Hematopoietic multipotent progenitor cell treated with erythropoietin and hydrocortisone succinate and interleukin-3 and kit ligand, for 4 days (in vitro differentiated cells): ENCODE measurements at regions not wholly inside any gene's neighbourhood (a gene's known extent, or its start where the extent isn't known, plus 50 kb on each side); places are given as distances from the start of the nearest gene placed in this dataset.
A peak's percentile ranks its signal among the peaks of the same experiment; 100 is the strongest.

Experiments
- DNase-seq: peaks from one replicate; pipeline ENCODE4 v3.0.0-alpha.2; 2015

DNA sequence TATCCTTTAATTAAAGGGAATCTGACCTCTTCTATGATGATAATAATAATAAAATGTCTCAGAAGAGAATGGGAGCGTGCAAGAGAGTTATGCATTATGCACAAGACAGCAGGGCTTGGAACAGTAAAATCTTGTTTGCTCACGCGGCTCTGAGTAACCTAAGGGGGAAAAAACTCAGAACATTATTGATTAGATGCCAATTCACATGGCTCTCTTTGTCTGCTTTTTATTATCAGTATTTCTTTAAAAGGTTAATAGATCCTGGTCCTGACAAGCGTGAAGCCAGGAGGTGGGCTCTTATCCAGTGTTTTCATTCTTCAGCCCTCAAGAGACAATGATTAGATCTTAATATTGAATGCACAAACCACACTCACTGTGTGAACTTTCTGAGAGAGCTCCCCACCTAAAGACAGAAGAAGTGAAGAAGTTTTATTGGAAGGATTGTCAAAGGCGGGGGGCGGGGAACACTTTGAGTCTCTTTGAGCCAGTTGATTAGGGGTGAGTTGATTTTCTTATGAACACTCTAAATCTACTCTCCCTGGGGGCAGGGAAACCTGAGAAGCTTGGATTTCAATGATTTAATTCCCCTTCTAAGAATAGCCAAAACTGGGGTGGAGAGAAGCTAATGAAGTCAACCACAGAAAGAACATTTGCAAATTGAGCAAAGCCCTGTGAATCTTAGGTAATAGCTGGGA is 127.5 kb upstream of the CTAGE1 start:
- no peak for DNase-seq

DNA sequence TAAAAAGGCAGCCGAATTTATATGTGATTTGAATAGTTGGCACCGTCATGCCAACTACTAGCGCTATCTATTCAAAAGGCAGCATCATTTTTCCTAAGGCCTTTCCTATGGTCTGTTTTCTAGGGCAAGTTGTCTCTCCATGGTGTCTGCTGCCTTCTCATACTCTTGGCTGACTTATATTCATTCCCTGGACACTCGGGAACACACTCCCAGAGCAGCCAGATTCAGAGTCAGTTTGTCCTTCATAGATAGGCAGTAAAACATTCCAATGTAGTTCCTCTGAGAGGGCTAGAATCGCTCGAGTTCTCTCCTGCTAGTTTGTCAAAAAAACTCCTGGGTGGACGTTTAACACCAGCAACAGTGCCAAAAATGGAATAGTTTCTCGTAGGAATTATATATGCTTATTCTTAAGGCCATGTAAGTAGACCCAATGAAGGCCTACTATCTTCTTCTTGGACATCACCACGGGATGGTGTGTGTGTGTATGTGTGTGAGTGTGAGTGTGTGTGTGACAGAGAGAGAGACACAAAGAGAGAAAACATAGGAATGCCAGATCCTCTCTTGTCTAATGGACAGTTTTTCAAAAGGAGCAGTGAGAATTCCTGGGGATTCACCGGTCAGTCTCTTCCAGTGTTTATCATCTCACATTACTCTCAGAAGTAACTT is 129.3 kb upstream of the CTAGE1 start:
- DNase-seq = no peak

DNA sequence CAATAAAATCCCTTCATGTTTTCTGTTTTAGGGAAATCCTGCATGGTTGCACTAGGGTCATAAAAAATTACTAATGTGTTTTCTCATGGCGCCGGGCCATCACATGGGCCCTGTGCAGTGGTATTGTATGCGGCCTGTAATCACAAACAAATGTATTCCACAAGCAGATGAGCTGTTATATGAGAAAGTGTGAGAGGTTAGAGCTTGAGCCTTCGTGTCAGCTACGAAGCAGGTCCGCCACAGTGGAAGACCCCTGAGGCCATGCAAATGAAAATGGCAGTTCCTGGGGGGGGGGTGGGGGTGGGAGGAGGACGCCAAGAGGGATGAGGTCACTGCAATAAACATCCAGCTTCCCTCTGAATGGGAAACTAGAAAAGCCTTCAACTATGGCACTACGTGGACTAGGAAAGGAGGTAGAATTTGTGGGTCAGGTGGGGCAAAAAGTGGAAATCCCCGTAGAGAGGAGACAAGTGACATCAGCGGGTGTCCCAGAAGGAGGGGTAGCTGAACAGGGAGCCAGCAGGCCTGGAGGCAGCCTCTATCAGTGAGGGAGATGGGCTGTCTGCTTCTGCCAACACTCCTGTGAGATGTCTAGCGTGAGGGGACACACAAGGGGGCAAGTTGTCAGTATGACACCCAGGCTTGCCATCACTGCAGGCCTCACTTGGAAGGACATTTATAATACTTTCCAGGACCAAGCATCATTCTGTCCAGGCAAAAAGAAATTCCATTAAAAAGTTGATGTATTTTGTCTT is 130.3 kb upstream of the CTAGE1 start:
- no peak for DNase-seq

DNA sequence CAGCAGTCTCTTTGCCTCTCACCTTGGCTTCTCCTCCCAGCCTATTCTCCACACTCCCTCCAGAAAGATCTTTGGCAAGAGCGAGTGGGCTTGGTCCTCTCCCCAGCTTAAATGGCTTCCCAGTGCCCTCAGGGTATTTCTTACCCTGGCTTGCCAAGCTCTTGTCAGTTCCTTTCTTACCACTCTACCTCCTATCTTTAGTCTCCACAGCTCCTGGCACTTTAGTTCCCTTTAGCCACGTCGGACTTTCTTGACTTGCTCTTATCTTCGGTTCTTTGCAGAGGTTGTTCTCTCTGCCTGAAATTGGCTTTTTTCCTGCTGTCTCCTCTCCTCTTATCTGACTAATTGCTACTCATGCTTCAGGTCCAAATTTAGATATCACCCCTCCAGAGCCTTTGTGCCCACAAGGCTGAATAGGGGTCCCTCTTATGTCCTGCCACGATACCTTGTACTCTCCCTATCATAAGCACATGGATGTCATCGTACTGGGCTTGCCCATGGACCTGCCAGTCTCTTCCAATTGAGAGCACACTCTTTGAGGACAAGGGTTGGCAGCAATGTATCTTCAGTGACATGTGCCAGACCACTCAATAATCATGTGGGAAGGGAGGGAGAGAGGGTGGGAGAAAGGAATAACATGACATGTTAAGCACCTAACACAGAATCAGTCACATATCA is 131.7 kb upstream of the CTAGE1 start:
- no peak for DNase-seq

DNA sequence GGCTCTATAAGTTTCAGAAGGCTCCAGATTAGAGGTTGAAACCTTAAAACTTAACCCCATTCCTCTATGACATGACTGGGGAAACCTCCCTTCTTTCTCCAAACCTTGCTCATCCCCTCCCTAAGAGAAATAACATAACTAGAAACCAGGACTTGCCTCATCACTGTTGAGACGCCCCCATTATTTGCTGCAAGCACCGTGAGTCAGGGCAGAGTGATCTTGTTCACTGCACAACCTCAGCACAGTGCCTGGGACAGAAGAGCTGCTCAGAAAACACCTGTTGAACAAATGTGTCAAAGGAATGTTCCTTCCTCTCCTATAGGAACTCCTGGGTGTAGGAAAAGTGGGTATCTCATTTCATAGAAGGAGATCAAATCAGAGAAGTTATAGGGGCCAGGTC is 132.7 kb upstream of the CTAGE1 start:
- DNase-seq = no peak

DNA sequence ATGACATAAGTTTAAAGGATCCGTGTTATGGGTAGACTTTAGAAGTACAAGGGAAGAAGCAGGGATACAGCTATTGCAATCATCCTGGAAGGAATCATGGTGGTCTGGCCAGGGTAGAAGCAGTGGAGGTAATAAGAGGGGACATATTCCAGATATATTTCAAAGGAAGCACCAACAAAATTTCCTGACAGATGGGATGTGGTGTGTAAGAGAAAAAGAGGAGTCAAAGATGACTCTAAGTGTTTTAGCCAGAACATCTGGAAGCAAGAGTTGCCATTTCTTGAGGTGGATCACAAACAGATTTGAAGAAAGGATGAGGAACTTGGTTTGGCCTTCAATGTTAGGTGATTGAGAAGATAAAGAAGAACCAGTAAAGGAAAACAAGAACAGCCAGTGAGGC is 133.1 kb upstream of the CTAGE1 start:
- DNase-seq = no peak

DNA sequence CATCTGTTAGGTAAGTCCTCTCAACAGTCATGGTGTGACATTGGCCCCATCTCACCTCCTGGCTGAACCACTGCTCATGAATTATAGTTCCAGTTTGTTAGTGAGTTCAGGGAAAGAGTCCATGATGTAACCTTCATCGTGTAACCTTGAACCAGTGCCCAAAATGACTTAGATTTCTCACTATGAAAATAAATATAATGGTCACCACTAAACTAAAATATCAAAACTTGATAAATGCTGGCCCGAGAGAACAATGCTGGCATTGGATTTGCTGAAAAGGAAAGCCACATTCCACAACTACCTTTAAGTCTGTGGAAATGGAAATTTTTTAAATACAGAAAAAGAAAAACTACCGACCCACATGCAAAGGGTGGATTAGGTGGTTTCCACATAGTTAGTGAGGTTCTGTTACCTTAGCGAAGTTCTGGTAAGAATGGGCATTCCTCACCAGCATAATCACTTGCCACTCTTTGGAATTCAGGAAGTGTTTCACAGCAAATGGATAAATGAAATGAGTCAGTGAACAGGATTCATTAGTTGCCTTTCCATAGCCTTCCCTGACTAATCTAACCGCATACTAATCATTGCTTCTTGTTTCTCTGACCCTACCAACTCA is 133.9 kb upstream of the CTAGE1 start:
- DNase-seq = no peak

DNA sequence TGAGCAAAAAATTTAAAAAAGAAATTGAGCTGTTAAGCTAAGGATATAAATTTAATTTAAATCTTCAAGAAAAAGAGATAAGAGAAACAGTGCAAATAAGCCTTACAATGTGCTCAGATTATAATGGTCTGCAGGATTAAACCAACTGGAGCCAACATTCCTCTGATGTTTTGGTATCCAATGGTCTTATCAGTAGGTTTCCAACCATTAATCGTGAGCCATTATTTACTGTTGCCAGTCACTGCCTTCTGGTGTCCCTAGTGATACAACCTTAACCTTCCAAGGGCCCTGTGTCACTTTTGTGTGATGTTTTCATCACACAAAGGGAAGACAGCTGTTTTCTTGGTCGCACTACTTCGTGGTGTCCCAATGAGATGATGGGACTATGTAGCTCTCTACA is 134.5 kb upstream of the CTAGE1 start:
- DNase-seq = no peak

DNA sequence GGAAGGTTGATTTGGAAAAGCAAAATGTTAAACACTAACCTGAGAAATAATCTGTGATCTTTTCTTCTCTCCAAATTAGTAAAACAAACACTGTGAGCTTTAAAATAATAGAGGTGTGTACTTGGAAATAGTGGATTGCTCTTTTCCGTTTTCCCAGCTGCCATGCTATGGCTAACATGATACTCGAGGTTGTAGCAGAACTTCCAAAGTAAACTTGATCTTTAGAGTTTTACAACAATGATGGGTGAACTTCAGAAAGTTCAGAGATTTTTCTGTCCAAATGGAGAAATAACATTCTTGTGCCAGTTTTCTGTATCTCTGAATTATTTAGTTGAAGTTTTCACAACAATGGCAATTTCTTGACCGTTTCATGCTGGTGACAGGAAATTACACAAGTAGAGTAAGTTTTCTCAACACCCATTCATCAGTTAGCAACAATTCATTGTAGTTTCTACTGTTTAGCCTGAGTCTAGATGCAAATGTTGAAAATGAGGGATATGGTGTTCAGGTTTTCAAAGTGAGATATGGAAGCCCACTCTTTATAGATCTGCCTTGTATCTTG is 135.3 kb upstream of the CTAGE1 start:
- no peak for DNase-seq

DNA sequence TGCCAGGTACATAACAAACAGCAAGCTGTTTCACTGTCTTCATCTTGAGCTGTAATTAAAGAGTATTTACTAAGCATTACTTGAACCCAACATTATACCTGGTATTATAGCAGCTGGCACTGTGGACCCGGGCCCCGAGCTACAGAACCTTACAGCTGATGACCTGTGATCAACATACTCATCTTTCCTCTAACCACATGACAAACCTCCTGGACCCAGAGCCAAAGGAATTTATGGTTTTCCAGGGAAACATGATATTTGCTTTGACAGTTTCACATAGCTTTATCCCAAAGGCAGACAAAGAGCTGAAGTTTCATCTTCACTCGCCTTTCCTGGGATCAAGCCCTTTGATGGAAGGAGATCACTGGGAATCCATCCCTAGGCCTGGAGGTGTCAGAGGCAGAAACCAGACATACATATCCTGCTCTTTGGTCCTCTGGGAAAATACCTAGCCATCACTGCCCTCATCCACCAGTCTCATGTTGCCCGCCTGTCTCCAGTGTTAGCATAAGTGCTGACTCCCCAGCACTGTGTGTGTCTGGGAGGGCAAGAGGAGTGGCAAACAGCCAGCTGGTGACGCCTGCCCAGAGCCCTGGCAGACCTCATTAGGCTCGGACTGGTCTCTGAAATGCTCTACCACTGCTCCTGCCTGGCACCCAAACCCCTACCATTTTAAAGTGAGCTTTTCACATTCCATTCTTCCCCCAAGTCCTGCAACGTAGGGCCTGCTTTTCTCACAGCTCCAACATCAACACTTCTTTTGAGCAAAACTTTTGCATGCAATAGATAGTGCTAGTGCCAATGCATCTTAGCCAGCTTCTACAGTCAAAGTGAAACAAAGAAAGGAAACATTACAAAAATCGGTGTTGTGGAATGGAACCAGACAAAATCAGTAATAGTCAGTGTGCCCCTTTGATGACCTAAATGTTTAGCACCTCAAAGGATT is 138.8 kb upstream of the CTAGE1 start:
- DNase-seq = no peak

DNA sequence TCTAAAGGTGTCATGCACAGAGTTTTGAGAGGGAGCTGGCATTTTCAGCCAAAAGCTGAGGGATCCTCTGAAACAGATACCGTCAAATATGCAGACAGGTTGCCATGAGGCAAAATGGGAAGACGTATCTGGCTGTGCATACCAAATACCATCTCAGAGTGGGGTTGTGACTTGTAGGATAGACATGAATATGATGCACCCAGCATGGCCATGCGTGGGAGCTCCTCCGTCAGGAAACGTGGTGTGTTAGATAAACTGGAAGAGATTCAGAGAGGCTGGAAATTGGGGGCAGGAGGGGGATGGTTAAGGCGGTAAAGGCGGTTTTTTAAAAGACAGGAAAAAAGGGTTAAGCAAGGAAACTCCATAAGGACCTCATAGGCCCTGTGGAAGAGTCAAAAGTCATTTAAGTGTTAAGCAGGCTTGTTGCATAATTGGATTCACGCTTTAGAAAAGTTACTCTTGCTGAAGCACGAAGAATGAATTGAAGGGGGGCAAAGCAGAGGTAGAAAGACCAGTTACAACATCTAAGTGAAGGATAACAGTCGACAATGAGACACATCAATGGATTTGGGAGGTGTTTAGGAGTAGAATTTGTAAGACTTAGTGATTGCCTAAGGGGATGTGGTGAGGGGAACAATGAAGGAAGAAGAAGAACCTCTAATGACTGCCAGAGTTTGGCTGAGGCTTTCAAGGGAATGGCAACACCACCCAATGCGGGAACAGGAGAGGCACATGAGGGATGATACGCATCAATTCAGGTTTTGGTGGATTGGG is 139.6 kb upstream of the CTAGE1 start:
- no peak for DNase-seq

DNA sequence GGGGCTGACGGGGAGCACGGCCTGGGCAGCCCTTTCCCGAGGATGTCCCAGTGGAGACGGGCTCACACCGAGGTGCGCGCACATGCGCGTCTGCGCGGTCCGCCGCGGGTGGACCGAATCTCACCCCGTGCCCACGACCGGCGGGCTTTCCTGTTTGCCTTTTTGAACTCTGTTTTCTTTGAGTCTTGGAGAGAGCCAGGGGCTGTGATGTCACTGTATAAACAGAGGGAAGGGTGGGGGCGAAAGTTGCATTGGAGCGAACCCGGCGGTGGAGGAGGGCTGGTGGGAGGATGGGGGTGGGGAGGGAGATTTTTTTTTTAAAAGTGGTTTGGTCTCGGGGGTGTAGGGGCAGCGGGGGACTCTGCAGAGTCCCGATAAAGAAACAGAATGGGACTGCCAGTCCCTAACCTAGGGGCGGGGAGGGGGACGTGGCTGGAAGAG is 141.2 kb upstream of the CTAGE1 start:
- DNase-seq = no peak

DNA sequence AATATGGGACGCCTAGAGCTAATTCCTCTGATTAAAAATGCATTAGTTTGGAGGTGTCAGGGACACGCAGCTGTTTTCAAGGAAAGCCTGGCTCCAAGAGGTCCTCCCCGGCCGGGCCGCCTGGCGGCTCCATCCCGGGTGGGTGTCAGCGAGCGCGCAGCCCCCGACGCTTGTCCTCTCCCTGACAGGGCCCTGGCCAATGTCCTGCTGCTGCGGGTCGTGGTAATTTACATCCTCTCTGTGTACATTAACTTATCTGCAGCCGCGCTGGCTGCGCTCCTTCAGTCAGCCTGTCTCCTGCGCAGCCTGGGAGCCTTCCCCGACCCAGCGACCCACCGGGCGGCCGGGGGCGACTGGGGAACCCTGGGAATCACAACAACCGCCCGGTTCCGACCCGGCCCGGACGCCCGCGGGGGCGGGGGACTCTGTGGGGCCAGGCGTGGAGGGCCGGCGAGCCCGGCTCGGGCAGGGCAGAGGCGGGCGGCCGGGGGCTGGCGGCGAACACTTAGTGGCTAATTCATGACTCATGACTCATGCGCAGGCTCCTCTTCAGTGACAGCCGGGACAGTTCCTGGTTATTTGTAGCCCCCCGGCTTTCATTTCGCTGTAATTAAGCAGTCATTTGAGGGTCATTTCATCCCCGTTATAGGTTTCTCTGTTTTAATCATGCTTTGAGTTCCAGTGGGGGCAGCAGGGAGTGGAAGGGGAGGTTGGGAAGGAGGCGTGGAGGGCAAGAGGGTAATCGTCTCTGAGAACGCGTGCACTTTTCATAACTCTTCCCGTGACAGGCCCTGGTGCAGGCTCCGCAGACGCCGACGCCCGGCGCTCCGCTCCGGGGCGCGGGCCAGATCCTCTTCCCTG is 141.9 kb upstream of the CTAGE1 start:
- peak; percentile 25 for DNase-seq

DNA sequence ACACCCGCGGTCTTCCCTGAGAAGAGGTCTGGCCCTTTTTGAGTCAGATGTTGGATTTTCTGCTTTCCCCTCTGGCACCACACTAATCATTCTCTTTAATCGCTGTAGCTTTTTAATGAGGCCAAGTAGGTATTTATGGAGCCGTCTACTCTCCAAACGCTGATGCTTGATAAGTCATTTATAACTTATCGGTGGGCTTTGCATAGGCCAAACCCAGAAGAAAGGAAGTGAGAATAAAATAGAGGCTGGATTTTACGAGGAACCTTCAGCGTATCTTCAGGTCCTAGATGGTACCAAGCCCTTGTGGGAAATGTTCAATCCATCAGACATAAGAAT is 142.5 kb upstream of the CTAGE1 start:
- no peak for DNase-seq

DNA sequence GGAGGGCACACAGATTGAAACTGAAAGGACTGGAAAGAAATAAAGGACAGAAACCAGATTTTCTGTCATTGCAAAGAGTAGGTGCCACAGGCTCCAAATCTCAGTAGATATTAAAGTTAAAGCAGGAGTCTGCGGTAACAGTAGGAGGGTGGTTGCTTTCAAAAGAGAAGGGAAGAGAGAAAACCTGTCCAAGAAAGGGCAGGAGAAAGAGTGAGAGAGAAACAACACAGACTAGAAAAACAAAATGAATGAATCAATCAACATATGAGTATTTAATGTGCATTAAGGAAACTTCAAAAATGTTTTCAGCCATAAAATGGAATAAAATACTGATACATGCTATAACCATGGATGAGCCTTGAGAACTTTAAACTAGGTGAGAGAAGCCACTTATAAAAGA is 143.1 kb upstream of the CTAGE1 start:
- no peak for DNase-seq

DNA sequence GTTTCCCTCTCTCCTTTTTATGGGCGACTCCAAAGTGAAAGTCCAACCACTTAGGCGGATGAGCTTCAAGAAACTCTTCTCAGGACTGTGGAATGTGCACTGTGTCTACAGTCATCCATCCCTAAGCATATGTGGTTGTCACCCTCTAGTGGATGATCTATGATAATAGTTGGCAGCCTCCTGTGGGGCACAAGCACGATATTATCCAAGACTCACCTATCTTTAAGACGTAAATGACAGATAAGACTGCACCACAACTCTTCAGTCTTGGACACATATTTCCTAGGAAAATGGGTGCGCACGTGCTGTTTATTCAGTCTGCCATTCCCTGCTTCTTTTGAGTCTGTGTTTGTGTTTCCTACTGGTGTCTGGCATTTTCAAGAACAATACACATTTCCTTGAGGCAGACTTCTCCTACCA is 145.5 kb upstream of the CTAGE1 start:
- peak; percentile 70 for DNase-seq

DNA sequence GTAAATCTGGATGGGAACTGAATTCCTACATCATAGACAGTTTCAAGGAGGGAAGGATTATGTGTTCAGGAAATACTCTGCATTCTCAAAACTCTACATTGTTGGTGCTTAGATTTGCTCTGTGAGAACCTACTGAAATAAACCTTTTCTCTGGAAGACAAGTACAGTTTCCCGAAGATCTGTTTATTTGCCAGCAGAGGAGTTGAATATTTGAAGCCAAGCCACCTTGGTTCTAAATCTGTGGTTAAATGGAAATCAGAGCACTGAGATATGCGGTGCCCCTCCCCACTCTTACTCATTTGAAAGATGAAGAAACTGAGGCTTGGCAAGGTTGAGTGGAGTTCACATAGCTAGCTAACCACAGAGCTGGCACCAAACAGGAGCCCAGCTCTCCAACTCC is 146.3 kb upstream of the CTAGE1 start:
- no peak for DNase-seq

DNA sequence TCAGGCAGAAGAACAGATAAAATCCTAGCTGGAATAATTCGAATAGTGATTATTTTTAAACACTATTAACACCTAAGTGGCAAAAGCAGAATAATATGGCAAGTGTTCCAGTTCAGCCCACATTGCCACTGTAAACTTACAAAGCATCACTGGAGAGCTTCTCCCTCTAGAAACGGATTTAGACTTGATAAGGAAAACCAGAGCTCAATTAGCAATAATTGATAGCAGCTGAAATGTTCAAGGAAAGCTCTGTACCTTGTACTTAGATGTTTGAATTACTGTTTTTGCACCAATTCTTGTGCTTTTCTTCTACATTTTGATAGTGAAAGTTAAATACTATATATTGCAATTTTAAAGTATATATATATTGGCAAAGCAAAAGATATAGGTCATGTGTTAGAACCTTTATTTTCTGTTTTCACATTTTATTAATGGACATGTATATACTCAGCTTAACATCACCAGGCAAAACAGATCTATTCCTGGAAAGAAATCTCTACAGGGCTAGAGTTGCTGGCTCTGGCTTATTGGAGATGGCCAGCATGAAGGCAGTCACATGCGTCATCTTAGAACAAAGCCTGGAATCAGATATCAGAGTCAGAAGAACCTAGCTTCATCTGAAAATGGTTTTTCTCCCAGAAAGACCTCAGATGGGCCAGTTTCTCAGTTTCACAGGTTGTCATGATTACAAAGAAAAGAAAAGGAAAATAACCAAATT is 149.1 kb upstream of the CTAGE1 start:
- no peak for DNase-seq

DNA sequence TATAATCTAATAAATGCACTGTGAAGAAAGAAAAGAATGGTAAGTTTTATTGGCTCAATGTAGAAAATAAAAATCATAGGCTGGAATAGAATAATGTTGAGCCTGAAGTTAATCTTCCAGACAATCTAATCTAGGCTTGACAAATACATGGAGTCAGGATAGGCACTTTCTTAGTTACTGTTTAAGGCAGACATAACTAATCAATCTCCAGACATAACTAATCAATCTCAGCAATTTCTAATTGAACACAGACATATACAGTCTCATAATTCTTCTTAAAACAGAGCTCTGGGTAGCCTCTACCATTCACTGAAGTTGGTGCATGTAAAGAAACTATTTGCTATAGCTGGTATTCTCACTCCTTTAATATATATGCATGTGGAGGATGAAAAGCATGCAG is 150.1 kb upstream of the CTAGE1 start:
- no peak for DNase-seq
